ENCODE measurements at regions not wholly inside any gene's neighbourhood (a gene's known extent, or its start where the extent isn't known, plus 50 kb on each side); places are given as distances from the start of the nearest gene placed in this dataset.

GRCh38 chr6:167577891-167578361 lies 248.8 kb upstream of the AFDN start:
- TF ChIP-seq CTCF (IDR thresholded peaks at IDR 0.05) (no peak), POLR2AphosphoS5 (IDR thresholded peaks at IDR 0.05) (no peak)
